Mesenteric fat pad (tissue), 1 donor: ENCODE measurements at regions not wholly inside any gene's neighbourhood (a gene's known extent, or its start where the extent isn't known, plus 50 kb on each side); places are given as distances from the start of the nearest gene placed in this dataset.

Source experiments
- DNase-seq: peaks from one replicate; pipeline ENCODE4 v3.0.0-alpha.2; 2020; ENCODE audit warnings: low spot score
- donor health status: DM: yes; HTN: yes; CAD: no.

DNA sequence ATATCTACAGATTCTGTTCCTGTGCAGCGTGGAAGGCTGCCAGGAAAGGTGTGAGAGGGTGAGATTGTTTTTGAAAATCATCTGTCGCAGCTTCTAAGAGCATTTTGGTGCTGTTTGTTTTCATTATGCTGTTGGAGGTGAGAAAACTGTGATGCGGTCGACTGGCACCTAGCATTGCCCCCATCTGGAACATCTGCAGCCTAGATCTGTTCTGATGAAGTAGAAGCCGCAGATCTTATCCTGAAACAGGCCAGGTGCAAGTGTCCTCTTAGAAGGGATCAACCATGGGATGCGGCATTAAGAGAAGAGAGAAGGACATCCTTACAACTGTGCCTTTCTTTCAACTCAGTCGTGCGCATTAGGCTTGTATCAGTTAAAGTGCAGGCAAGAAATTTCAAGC, 167.3 kb downstream of the CDH26 start:
- DNase-seq, result no peak

DNA sequence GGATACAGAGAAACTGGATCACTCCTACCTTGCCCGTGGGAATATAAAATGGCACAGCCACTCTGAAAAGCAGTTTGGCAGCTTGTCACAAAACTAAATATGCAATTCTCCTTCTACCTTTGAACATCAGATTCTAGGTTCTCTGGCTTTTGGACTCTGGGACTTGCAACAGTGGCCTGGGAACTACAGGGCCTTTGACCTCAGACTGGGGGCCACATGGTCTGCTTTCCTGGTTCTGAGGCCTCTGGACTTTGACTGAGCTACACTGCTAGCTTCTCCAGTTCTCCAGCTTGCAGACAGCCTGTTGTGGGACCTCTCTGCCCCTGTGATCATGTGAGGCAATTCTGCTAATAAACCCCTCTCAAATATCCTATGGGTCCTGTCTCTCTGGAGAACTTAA, 168.8 kb downstream of the CDH26 start:
- no peak for DNase-seq

DNA sequence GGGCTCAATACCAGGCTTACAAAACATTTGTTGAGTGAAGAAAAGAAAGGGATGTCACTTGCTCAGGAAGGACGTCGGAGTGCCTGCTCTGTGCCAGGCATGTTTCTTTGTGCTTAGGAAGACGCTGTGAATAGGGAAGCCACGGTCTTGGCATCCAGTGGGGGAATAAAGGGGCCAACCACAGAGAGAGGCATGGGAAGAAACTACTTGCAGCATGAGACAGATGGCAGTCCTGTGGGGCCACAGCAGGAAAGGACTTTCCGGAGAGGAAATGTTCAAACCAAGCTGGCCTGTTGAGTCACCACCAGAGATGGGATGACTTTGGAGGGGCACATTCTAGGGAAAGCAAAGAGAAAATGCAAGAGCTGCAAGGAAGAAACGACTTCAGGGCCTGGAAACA, 173.2 kb downstream of the CDH26 start:
- no peak for DNase-seq

DNA sequence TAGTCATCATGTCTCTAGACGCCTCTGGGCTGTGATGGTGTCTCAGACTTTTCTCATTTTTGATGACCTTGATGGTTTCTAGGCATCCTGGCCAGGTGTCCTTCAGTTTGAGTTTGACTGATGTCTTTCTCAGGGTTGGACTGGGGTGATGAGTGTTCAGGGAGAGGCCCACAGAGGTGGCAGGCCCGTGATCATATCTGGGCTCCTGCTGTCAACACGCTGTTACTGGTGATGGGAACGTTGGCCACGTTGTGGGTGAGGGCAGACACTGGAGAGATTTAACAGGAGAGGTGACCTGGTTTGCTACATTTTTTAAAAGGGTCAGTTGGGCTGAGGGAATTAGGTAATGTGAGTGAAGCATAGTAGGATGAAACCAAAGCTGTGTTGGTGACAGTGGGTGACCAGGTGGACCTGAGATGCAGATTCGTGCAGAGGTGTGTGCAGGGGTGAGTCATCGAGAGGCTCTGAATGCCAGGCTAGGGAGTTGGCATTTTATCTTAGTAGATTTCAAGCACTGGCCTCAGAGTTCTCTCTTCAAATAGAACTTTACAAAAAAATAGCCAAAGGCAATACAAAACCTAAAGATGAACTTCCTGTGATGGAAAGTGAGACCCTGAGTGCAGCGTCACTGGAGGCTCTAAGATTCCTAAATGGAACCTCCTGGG, 174.1 kb downstream of the CDH26 start:
- DNase-seq, result no peak

DNA sequence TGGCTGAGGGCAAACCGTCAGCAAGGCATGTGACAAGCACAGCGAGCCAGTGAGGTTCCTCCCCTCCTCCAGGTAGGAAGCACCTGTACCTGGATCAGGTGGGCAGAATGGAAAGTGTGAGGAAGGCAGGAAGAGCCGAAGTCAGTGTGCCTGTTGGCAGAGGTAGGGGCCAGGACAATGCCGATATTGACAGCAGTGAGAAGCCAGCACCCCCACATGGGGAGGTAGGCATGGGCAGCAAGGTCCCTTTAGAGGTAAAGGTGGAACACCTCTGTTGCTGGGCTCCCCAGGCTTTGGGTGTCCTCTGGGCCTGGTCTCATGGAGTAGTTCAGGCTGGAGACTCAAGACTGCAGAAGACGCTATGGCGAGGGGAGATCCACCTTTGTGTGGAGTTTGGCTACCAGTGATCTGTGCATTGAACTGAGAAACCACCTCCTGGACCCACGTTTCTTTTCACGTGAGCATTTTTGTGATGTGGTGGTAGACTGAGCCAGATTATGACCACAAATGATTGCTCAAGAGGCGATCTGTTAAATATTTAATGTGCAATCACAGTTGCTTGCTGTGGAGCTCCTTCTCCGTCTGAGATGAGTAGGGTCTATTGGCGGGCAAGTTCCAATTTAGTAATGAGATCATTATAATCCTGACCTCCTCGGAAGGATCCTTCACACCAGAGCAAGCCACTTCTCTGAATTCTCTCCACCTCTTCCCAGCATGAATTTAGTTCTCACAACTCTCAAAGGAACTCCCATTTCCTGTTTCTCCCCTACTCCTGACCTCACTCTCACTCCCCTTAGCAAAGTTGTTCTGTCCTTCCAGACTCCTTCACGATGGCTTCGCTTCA, 174.8 kb downstream of the CDH26 start:
- DNase-seq, result no peak

DNA sequence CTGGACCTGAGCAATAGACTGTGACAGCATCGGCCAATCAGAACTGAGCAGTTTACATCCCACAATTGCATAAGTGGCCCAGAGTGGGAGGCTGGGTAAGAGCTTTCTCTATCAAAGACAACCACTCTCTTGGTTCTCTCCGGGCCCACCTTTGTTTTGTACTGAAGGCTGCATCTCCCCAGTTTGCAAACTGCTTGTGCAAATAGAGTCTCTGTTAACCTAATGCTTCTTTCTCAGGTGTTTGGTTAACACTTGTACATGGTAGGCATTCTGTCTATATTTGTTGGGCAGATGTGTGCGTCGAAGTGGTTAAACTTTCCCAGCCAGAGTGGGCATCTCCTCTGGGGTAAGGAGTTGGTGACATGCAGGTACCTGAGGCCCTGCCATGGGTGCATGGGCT, 177.1 kb downstream of the CDH26 start:
- DNase-seq, result no peak

DNA sequence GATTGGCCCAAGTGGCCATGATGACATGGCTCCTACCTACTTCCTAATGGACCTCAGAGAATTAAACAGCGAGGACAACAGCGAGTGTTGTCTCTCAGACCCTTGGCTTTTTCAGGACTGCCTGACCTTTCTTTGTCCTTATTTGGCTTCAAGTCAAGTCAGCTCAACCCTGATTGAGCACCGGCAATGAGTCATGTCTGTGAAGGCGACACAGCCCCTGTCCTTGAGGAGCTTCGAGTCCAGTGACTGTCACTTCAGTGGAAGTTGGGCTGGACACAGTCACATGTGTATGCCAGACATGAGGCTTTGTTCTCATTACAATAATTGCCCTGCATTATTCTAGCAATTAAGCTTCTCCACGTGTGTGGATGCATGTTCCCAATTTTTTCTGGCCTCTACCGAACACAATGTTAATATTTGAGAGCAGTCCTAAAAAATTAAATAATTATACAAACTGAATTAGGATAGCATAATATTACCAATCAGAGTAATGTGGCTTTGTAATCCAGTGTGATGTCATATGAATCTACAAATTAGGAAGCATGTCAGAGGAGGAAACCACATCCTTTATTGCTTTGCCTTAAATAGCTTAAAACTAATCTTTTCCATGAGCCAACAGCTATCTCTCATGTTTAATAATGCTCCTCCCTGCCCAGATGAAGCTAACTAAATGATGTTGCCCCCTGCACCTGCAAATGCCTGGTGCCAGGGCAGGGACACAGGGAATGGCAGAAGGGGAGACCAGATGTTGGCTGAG, 178.6 kb downstream of the CDH26 start:
- no peak for DNase-seq

DNA sequence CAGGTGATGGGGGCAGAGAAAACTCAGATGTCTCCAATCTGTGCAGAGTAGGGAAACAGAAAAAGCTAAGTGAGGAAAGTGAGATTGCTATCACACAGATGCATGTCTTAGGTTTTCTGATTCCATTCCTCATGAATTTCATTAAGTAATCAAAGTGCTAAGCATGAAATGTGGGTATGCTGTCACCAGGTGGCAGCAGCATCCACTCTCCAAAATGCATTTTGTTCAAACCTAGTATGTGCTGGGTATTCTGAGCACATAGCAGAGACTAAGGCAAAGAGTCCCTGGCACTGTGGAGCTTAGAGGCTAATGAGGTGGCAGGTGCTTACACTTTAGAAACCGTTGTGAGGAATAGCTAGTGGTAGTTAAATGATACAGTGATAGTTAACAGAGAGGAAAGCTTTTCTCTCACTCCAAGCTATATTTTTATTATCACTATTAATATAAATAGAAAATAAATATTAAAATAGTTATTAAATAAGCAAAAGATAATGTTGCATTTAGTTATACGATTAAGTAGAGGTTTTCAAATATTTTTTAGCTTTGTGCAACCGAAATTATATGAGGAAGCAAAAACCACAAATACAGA, 179.5 kb downstream of the CDH26 start:
- DNase-seq, result no peak

DNA sequence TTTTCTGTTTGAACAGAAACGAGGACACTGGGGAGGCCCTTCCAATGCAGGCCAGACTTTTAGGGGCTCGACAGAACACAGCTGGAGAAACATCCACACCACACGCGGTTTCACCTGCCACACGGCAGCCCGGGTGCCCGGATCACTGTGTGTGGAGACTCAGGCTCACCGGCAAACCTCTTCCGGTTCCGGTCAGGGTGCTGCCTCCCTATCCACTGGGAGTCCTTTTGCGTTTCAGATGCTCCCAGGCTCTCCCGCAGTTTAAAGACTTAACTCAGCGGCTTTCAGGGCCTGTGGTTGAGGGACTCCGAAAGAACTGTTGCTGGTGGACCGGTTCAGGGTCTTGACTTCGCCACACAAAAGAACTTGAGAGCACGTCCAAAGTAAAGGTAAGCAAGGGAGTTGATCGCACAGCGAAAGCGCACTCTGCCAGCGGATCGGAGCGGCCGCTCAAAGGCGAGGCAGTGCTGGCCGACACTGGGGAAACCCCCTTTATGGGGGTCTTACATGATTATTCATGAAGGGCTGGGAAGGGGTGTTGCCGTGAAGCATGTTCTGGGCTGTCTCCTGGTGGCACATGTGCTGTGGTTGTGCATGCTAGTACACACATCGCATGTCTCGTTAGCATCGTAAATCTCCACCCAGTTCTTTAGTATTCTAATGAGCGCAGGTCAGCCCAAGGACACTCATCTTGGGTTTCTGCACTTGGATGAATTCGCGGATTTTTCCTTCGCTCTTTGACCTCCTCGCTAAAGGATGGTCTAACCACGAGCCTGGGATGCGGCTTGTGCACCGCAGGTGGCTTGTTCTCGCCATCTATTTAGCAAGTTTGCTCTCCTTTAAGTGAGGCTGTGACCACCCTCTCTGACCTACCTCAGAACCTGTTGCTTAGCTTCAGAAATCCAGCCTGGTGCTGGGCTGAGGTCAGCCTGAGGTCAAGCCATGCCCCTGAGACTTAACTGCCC, 180.3 kb downstream of the CDH26 start:
- DNase-seq, result no peak

DNA sequence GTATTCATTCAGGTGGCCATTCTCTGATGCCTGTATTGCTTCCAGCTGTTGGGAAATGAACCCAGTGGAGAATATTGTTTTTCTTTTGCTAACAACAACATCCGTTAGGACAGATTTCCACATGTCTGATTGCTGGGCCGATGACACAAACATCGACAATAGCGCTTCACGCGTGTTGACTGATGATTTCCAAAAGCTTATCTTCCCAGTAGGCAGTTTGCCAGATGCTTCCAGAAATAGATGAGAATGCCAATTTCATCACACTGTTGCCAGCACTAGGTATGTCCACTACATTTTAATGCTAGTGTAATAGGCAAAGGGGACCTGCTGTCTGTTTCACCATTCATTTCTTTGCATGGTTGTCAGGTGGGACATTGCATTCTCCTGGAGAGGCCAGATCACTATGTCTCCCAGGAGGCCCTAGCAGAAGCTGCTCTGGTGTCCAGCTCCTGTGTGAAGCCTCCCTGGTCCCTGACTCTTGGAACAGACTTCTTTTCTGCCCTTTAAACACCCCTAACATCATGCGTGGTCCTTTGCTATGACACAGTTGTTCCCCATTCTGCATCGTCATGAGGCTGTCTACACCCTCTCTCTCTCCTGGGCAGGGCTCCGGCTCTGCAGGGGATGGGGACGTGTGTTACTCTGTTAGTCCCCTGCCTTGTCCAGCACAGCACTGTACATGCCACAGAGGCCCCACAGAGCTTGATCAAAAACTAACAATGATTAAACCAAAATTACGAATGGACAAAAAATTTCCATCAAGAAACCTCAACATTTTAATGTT, 181.6 kb downstream of the CDH26 start:
- DNase-seq, result no peak

DNA sequence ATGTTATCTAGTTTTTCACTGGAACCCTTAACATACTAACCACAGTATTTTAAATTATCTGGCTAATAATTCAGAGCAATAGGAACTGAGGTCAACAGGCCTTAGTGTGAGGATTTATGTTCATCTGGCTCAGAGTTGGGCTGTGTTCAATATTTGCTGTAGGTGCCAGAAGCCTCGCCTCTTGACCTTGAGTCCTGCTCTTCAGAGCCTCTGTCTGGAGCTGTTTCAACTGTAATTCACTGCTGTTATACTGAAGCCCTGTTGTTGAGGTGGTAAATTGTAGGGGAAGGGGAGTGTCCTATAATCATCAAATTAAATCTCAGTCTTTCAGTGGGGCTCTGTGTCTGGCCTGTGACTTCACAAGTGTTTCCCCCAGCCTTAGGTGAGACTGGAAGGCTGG, 184.4 kb downstream of the CDH26 start:
- DNase-seq, result no peak

DNA sequence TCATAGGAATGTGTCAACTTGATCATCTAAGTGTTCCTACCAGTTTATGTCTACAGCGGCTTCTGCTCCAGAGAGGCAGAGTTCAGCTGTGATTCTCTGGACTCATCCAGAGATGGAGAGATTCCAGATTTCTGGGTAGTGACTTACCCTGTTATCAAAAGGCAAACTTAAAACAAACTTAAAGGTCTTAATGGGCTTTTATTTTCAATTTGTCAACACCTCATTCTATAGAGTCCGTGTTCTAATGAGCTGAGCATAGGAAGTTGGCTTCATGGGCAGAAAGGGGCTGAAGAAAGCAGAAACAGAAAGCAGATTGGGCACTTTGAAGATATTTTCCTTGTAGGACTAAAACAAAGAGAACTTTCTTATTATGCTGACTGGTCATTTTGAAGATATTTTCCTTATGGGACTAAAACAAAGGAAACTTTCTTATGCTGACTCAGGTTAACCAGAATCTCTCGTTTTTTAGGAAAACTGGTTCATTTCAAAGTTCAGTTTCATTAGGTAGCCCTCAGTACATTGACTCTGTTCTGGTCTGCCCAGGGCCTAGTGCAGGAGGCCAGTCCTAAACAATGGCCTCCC, 185.1 kb downstream of the CDH26 start:
- DNase-seq, result no peak

DNA sequence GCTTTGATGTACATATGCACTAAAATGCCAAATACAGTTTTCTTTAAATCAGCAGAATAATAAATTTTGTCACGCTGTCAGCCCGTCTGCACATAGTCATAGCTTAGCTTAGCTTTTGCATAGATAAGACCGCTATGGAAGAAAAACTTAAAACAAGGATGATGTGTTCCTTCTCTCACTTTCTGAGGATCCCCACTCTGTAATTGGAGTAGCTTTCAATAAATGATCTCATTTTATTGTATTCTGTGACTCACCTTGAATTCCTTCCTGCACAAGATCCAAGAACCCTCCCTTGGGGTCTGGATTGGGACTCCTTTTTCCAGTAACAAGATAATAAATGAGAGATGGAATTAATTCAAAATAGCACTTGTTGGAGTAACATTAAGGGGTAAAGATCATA, 186.2 kb downstream of the CDH26 start:
- DNase-seq, result no peak

DNA sequence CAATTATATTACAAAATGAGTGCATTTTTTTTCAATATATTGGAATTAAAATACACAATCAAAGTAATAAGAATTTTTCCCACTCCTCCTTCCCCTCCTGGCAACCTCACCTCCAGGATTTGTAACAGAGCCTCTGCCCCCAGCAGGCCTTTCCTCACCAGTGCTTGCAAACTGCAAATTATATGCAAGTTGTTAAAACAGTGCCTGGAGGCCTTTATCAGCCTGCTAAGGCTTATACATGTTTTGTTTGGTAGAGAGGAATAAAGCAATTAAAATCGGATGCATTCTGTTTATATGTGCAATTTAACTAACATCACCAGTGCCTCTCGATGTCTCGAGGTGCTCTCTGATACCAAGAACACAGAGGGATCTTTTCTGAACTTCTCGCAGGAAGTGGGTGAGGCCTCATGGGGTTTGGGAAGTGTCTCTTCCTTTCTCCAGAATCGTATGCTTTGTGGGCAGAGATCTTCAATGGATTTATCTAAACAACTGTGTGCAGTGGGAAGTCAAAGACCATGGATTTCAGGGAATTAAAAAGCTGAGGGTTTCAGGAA, 186.8 kb downstream of the CDH26 start:
- DNase-seq, result no peak

DNA sequence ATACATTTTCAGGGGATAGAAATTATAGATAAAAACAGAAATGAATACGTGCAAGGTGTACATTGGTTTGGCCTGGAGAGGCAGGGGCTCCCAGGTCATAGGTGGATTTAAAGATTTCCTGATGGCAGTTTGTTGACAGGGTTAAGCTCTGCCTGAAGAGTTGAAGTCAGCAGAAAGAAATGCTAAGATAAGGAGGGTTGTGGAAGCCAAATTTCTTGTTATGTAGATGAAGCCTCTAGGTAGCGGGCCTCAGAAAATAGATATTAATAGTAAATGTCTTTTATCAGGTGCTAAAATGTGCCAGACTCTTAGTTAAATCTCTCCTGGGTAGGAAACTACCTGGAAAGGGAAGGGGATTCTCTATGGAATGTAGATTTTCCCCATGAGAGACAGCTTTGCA, 188.8 kb downstream of the CDH26 start:
- no peak for DNase-seq

DNA sequence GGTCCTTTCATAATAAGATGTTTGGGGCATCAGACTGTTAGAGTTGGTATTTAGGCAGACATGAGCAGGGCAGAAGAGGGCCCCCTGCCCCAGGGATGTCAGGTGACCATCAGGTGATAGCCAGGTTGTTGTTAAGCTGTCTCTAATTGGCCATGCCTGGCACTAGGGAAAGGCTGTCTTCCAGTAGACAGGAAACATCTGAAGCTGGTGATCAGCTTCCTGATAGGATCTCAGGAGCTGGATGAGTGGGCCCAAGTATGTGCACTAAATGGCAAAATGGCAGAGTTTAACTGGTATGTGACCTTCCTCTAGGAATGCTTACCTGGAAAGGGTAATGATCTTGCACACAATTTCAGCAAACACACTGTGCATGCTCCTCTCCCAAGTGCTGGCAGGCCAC, 190.7 kb downstream of the CDH26 start:
- DNase-seq, result no peak

DNA sequence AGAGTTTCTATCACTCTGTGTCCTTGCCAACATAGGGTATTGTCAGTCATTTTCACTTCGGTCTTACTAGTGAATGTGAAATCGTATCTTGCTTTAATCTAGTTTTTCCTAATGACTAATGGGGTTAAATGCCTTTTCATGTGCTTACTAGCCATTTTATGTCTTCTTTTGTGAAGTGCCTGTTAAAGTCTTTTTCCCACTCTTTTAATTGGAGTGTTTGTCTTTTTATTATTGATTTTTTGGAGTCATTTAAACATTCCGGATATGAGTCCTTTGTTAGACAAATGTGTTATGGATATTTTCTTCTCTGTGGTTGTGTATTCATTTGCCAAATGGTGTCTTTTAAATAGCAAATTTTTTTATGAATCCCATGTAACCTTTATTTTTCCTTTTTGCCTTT, 194.6 kb downstream of the CDH26 start:
- no peak for DNase-seq

DNA sequence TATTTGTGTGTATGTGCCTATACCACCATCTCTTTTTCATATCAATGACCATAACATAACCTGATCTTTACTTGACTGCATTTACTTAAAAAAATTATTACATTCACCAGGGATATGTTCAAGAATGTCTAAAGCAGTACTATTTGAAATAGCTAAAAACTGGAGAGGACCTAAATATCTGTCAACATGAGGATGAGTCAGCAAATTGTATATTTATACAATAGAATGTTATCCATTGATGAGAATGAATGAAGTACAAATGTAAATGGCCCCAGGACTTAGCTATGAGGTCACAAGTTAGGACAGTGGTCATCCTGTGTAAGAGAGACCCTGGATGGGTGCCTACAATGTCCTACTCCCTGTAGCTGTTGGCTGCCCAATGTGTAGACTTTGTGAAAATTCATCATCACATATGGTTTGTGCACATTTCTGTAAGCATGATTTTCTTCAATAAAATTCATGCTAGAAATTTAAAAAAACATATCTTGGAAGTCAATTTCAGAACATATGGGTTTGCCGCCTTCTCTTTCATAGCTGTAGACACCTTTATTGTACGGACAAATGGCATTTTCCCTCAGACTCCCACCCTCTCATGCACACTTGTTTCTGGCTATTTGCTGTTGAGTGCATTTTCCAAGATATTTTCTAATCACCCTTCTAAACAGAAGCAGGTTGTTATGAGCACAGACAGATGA, 202.4 kb downstream of the CDH26 start:
- DNase-seq, result no peak

DNA sequence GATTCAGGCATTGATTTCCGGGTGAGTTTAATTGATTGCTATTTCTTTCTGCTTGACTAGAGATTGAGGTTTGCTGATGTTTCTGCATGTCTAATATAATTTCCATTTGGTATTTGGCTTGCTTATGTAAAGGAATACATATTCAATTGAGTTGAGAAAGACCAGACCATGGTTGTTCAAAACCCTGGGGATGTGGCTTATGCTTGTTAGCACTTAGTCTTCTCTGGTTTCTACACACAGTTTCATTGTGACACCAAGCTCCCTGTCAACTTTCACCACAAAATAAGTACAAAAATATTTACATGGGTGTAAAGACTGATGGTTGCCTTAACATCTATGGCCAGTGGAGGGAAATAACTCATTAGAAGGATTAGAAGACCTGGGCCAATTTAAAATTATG, 209.6 kb downstream of the CDH26 start:
- no peak for DNase-seq
